ENCODE measurements at regions not wholly inside any gene's neighbourhood (a gene's known extent, or its start where the extent isn't known, plus 50 kb on each side); places are given as distances from the start of the nearest gene placed in this dataset.
"Not testable (repeated sequence)": the region's sequence is repeated elsewhere in the genome, so short reads cannot be mapped to it uniquely, and the experiment has no call there.

GRCh38 chr3:20523293-20523692, 337.3 kb upstream of the SGO1 start:
- TF ChIP-seq CTCF (IDR thresholded peaks at IDR 0.05), result no peak
- TF ChIP-seq POLR2A (IDR thresholded peaks at IDR 0.05), result no peak
- Histone ChIP-seq H3K27ac (no peak overlapping the region), H3K9me3 (no peaks in the 10 kb centered on the region), H3K4me1 (no peaks in the 10 kb centered on the region), H3K27me3 (no peaks in the 10 kb centered on the region), H3K36me3 (no peaks in the 10 kb centered on the region), H3K4me3 (replicated peaks in 1 of 3) (no peak overlapping the region)
- intact Hi-C loops (cut with DNase I), result no loop called here
- no peak for DNase-seq

GRCh38 chr3:20517316-20517715, 331.3 kb upstream of the SGO1 start:
- H3K36me3 ChIP-seq; H3K27ac ChIP-seq; intact Hi-C loops (cut with DNase I); H3K4me1 ChIP-seq; H3K9me3 ChIP-seq; H3K27me3 ChIP-seq; H3K4me3 ChIP-seq (replicated peaks in 1 of 3); DNase-seq: not testable (repeated sequence)
- WGBS, 2 donors, result 95 to 98% methylated on average over 8 to 10 of the region's 10 CpGs

GRCh38 chr3:20516311-20516710, 330.3 kb upstream of the SGO1 start:
- Histone ChIP-seq H3K27ac (no peak overlapping the region), H3K9me3 (no peaks in the 10 kb centered on the region), H3K4me3 (replicated peaks in 1 of 3) (no peak overlapping the region), H3K27me3 (no peaks in the 10 kb centered on the region), H3K36me3 (no peaks in the 10 kb centered on the region), H3K4me1 (no peaks in the 10 kb centered on the region)
- no peak for TF ChIP-seq POLR2A (IDR thresholded peaks at IDR 0.05)
- DNase-seq, result no peak
- intact Hi-C loops (cut with DNase I), result no loop called here

GRCh38 chr3:20515834-20516233, 329.8 kb upstream of the SGO1 start:
- intact Hi-C loops (cut with DNase I), result no loop called here
- Histone ChIP-seq H3K27ac (no peak overlapping the region), H3K9me3 (no peaks in the 10 kb centered on the region), H3K36me3 (no peaks in the 10 kb centered on the region), H3K4me3 (replicated peaks in 1 of 3) (no peak overlapping the region), H3K4me1 (no peaks in the 10 kb centered on the region), H3K27me3 (no peaks in the 10 kb centered on the region)
- DNase-seq, result no peak
- TF ChIP-seq POLR2A (IDR thresholded peaks at IDR 0.05), result no peak
- TF ChIP-seq CTCF (IDR thresholded peaks at IDR 0.05), result no peak

GRCh38 chr3:20511863-20512505, 326.0 kb upstream of the SGO1 start:
- H3K4me3 ChIP-seq (replicated peaks in 1 of 3), result no peak overlapping the region
- intact Hi-C loops (cut with DNase I), result no loop called here
- WGBS, 2 donors, result 31 to 43% methylated on average over 3 of the region's 4 CpGs

GRCh38 chr3:20510396-20510795, 324.4 kb upstream of the SGO1 start:
- Histone ChIP-seq H3K4me1 (no peaks in the 10 kb centered on the region), H3K27ac (no peak overlapping the region), H3K36me3 (no peaks in the 10 kb centered on the region), H3K9me3 (no peaks in the 10 kb centered on the region), H3K4me3 (replicated peaks in 1 of 3) (no peak overlapping the region), H3K27me3 (no peaks in the 10 kb centered on the region)
- no peak for TF ChIP-seq CTCF (IDR thresholded peaks at IDR 0.05)
- 64 to 67% methylated on average over 4 of the region's 4 CpGs for WGBS, 2 donors
- no peak for DNase-seq
- intact Hi-C loops (cut with DNase I), result no loop called here

More at GRCh38 chr3:20511863-20512505, 326.0 kb upstream of the SGO1 start:
- H3K9me3 ChIP-seq, result no peaks in the 10 kb centered on the region
- TF ChIP-seq CTCF (IDR thresholded peaks at IDR 0.05) (peak in 4 of 6 experiments; percentile 46 to 74 (median 69)), POLR2A (IDR thresholded peaks at IDR 0.05) (no peak)
- no peaks in the 10 kb centered on the region for H3K36me3 ChIP-seq
- H3K4me1 ChIP-seq, result no peaks in the 10 kb centered on the region
- DNase-seq, result no peak
- no peak overlapping the region for H3K27ac ChIP-seq
- H3K27me3 ChIP-seq, result no peaks in the 10 kb centered on the region

All from thyroid gland (tissue), 4 donors.